ENCODE measurements at regions not wholly inside any gene's neighbourhood (a gene's known extent, or its start where the extent isn't known, plus 50 kb on each side); places are given as distances from the start of the nearest gene placed in this dataset.
"Not testable (repeated sequence)": the region's sequence is repeated elsewhere in the genome, so short reads cannot be mapped to it uniquely, and the experiment has no call there.

DNA sequence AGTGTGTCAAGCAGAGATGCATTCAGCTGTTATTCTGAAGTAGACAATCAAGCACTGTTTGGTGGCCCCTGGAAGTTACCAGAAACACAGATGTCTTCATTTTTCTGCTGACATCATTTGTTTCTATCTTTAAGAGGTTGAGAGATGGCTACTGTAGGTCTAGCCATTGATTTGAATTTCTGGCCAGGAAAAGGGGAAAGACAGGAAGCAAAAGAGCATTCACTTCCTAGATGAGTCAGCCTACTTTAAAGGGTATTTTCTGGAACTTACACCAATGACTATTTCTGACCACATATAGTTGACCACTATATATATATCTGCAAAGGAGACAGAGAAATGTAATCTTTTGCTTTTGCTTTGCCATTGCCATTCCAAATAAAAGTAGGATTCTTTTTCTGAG is 900.1 kb upstream of the SOX11 start:
- H3K9me3 Mint-ChIP-seq: peaks cover 19% of the 10 kb centered on the region
- H3K27me3 Mint-ChIP-seq (ENCODE audit: low read depth): no peaks in the 10 kb centered on the region
- no peak for DNase-seq (ENCODE audit: low read depth, low spot score)
- no peak overlapping the region for H3K4me3 Mint-ChIP-seq
- no peak overlapping the region for H3K27ac Mint-ChIP-seq (ENCODE audit: unreplicated experiment)
- peaks cover 3% of the 10 kb centered on the region for H3K4me1 Mint-ChIP-seq
- H3K36me3 Mint-ChIP-seq (ENCODE audit: low read depth): peaks cover 11% of the 10 kb centered on the region
- TF ChIP-seq, protein P1, sequence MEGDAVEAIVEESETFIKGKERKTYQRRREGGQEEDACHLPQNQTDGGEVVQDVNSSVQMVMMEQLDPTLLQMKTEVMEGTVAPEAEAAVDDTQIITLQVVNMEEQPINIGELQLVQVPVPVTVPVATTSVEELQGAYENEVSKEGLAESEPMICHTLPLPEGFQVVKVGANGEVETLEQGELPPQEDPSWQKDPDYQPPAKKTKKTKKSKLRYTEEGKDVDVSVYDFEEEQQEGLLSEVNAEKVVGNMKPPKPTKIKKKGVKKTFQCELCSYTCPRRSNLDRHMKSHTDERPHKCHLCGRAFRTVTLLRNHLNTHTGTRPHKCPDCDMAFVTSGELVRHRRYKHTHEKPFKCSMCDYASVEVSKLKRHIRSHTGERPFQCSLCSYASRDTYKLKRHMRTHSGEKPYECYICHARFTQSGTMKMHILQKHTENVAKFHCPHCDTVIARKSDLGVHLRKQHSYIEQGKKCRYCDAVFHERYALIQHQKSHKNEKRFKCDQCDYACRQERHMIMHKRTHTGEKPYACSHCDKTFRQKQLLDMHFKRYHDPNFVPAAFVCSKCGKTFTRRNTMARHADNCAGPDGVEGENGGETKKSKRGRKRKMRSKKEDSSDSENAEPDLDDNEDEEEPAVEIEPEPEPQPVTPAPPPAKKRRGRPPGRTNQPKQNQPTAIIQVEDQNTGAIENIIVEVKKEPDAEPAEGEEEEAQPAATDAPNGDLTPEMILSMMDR (conservative IDR thresholded peaks at IDR 0.05): no peak

DNA sequence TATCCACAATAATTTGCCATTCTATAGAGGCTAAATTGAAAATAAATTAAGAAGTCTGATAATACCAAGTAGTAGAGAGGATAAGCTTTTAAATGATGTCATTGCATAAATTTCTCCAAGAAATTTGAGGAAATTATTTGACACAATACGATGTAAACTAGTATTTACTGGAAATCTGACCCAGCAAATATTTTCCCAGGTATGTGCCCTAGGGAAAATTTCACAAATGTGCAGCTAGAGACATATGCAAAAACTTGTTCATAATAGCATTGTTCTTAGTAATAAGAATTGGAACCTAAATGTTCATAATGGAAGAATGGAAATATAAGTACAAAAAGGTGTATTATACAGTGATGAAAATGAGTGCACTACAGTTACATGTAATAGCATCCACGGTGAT is 888.8 kb upstream of the SOX11 start:
- no peak overlapping the region for H3K4me3 Mint-ChIP-seq
- no peaks in the 10 kb centered on the region for H3K9me3 Mint-ChIP-seq
- TF ChIP-seq, protein P1 (conservative IDR thresholded peaks at IDR 0.05): no peak
- no peaks in the 10 kb centered on the region for H3K27me3 Mint-ChIP-seq (ENCODE audit: low read depth)
- no peaks in the 10 kb centered on the region for H3K36me3 Mint-ChIP-seq (ENCODE audit: low read depth)
- DNase-seq (ENCODE audit: low read depth, low spot score): no peak
- H3K4me1 Mint-ChIP-seq: no peaks in the 10 kb centered on the region
- H3K27ac Mint-ChIP-seq (ENCODE audit: unreplicated experiment): no peak overlapping the region

DNA sequence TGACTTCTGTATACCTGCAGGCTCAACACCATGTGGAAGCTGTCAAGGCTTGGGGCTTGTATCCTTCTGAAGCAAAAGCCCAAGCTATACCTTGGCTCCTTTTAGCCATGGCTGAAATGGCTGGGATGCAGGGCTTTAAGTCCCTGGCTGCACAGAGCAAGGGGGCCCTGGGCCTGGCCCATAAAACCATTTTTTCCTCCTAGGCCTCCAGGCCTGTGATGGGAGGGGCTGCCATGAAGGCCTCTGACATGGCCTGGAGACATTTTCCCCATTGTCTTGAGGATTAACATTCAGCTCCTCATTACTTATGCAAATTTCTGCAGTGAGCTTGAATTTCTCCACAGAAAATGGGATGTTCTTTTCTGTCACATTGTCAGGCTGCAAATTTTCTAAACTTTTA is 878.0 kb upstream of the SOX11 start:
- DNase-seq (ENCODE audit: low read depth, low spot score); H3K4me1 Mint-ChIP-seq; H3K27me3 Mint-ChIP-seq (ENCODE audit: low read depth); H3K27ac Mint-ChIP-seq (ENCODE audit: unreplicated experiment); H3K4me3 Mint-ChIP-seq: not testable (repeated sequence)
- peaks cover 21% of the 10 kb centered on the region for H3K9me3 Mint-ChIP-seq
- peaks cover 16% of the 10 kb centered on the region for H3K36me3 Mint-ChIP-seq (ENCODE audit: low read depth)

DNA sequence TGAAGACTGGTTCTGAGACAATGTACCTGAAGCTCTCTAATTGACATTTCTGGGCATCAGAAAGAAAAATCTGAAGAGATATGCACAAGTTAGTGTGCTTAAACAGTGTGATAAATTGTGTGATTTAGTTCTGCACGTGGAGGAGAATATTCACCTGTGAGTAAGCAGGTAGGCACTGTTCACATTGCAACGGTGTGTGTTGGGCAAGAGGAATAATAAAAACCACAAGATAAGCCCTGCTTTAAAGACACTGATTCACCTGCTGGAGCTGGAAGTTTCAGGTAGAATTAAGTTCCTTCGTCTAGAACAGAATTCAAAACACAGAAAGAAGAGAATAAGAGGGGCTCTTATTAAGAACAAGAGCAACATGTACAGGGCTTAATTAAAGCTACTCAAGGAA is 864.3 kb upstream of the SOX11 start:
- TF ChIP-seq, protein P1 (conservative IDR thresholded peaks at IDR 0.05): no peak
- Mint-ChIP-seq H3K4me1 (peaks cover 9% of the 10 kb centered on the region), H3K9me3 (no peaks in the 10 kb centered on the region), H3K27ac (ENCODE audit: unreplicated experiment) (no peak overlapping the region), H3K4me3 (no peak overlapping the region), H3K36me3 (ENCODE audit: low read depth) (no peaks in the 10 kb centered on the region), H3K27me3 (ENCODE audit: low read depth) (no peaks in the 10 kb centered on the region)
- DNase-seq (ENCODE audit: low read depth, low spot score): no peak

DNA sequence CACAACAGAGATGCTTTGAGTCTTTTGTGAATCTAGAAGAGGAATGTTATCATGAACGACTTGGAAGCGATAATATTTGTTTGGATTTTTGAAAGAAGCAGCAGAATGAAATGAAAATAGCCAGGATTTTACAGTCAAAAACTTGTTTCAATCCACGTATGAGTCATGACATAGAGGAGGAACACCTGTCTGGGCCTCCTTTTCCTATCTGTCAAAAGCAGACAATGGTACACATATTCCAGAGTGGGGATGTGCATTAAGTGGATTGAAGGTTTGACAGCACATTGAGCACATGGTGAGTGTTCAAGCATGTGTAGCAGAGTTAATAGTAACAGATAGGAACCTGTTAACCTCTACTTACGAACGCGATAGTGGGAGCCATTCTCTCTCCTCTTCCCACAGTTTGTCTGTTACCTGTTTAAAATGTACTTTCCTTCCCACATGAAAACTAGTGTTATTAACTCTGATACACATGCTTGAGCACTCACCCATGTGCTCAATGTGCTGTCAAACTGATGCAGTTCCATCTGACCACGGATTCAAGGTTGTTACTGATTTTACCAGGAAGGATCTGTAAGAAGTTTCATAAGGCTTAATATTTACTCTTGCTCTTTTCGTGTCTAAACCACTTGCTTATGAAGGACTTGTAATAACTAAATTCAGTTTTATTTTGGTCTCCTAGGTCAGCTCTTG is 863.4 kb upstream of the SOX11 start:
- peaks cover 9% of the 10 kb centered on the region for H3K4me1 Mint-ChIP-seq

DNA sequence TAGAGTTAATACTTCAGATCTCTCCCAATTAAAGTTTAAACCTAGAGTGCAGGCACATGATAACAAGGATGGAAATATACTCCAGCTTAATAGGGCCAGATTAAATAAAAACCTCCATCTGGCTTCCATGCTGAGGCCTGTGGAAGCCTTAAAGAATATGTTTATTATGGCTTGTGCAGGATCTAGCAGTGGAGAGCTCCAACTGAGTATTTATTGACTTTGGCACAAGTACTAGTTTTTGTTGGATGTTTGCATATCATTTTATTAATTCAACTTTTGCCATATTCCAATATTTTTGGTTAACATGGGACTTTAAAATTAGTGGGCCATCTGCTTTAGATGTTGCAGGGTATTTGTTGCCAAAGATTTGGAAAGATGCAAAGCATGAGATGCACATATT is 860.4 kb upstream of the SOX11 start:
- Mint-ChIP-seq H3K27ac (ENCODE audit: unreplicated experiment) (no peak overlapping the region), H3K4me1 (peaks cover 9% of the 10 kb centered on the region), H3K27me3 (ENCODE audit: low read depth) (no peaks in the 10 kb centered on the region), H3K9me3 (peaks cover 3% of the 10 kb centered on the region), H3K4me3 (no peak overlapping the region), H3K36me3 (ENCODE audit: low read depth) (no peaks in the 10 kb centered on the region)
- TF ChIP-seq, protein P1 (conservative IDR thresholded peaks at IDR 0.05): no peak
- no peak for DNase-seq (ENCODE audit: low read depth, low spot score)

More for the DNA sequence above, 863.4 kb upstream of the SOX11 start:
- Mint-ChIP-seq H3K27me3 (ENCODE audit: low read depth) (no peaks in the 10 kb centered on the region), H3K27ac (ENCODE audit: unreplicated experiment) (no peak overlapping the region), H3K36me3 (ENCODE audit: low read depth) (no peaks in the 10 kb centered on the region), H3K4me3 (no peak overlapping the region), H3K9me3 (no peaks in the 10 kb centered on the region)
- no peak for DNase-seq (ENCODE audit: low read depth, low spot score)
- TF ChIP-seq, protein P1 (conservative IDR thresholded peaks at IDR 0.05): no peak

Data from neural crest cell (in vitro differentiated cells).